ENCODE measurements at regions not wholly inside any gene's neighbourhood (a gene's known extent, or its start where the extent isn't known, plus 50 kb on each side); places are given as distances from the start of the nearest gene placed in this dataset.
"Not testable (repeated sequence)": the region's sequence is repeated elsewhere in the genome, so short reads cannot be mapped to it uniquely, and the experiment has no call there.

GRCh38 chr11:70595452-70595851 lies 197.1 kb downstream of the CTTN start:
- Mint-ChIP-seq H3K27ac (ENCODE audit: unreplicated experiment) (no peak overlapping the region), H3K9me3 (ENCODE audit: low read depth, unreplicated experiment) (no peaks in the 10 kb centered on the region), H3K4me3 (ENCODE audit: low read depth, unreplicated experiment) (no peak overlapping the region), H3K27me3 (ENCODE audit: unreplicated experiment) (no peaks in the 10 kb centered on the region), H3K4me1 (ENCODE audit: low read depth, unreplicated experiment) (no peaks in the 10 kb centered on the region), H3K36me3 (ENCODE audit: insufficient read depth, unreplicated experiment) (no peaks in the 10 kb centered on the region)
- no peak for TF ChIP-seq CTCF (IDR thresholded peaks at IDR 0.05; ENCODE audit: unreplicated experiment)
- no TSS peak for BruUV-seq (replicated peaks)
- intact Hi-C loops (cut with micrococcal nuclease; ENCODE audit: unreplicated experiment), result no loop called here
- CTCF ChIA-PET, result no interaction called here
- no peak for DNase-seq

- Mint-ChIP-seq H3K27me3 (ENCODE audit: unreplicated experiment) (no peaks in the 10 kb centered on the region), H3K27ac (ENCODE audit: unreplicated experiment) (no peak overlapping the region), H3K4me3 (ENCODE audit: low read depth, unreplicated experiment) (no peak overlapping the region), H3K4me1 (ENCODE audit: low read depth, unreplicated experiment) (no peaks in the 10 kb centered on the region), H3K9me3 (ENCODE audit: low read depth, unreplicated experiment) (no peaks in the 10 kb centered on the region), H3K36me3 (ENCODE audit: insufficient read depth, unreplicated experiment) (no peaks in the 10 kb centered on the region)
- no peak for TF ChIP-seq CTCF (IDR thresholded peaks at IDR 0.05; ENCODE audit: unreplicated experiment)
- DNase-seq, result no peak
- CTCF ChIA-PET, result no interaction called here
- BruUV-seq (replicated peaks), result no TSS peak
- intact Hi-C loops (cut with micrococcal nuclease; ENCODE audit: unreplicated experiment), result no loop called here
Observed at GRCh38 chr11:70596091-70596490, 197.8 kb downstream of the CTTN start.

- H3K4me1 Mint-ChIP-seq (ENCODE audit: low read depth, unreplicated experiment), result no peaks in the 10 kb centered on the region
- intact Hi-C loops (cut with micrococcal nuclease; ENCODE audit: unreplicated experiment), result no loop called here
- H3K27ac Mint-ChIP-seq (ENCODE audit: unreplicated experiment), result no peak overlapping the region
- no peaks in the 10 kb centered on the region for H3K36me3 Mint-ChIP-seq (ENCODE audit: insufficient read depth, unreplicated experiment)
- DNase-seq, result no peak
- no peak for TF ChIP-seq CTCF (IDR thresholded peaks at IDR 0.05; ENCODE audit: unreplicated experiment)
- no peaks in the 10 kb centered on the region for H3K27me3 Mint-ChIP-seq (ENCODE audit: unreplicated experiment)
- CTCF ChIA-PET, result no interaction called here
- H3K9me3 Mint-ChIP-seq (ENCODE audit: low read depth, unreplicated experiment), result no peaks in the 10 kb centered on the region
- no TSS peak for BruUV-seq (replicated peaks)
- no peak overlapping the region for H3K4me3 Mint-ChIP-seq (ENCODE audit: low read depth, unreplicated experiment)
Observed at GRCh38 chr11:70597006-70597555, 198.8 kb downstream of the CTTN start.

GRCh38 chr11:70597751-70598625 lies 199.7 kb downstream of the CTTN start:
- TF ChIP-seq CTCF (IDR thresholded peaks at IDR 0.05; ENCODE audit: unreplicated experiment), result no peak
- Mint-ChIP-seq H3K4me3 (ENCODE audit: low read depth, unreplicated experiment) (no peak overlapping the region), H3K4me1 (ENCODE audit: low read depth, unreplicated experiment) (no peaks in the 10 kb centered on the region), H3K36me3 (ENCODE audit: insufficient read depth, unreplicated experiment) (no peaks in the 10 kb centered on the region), H3K9me3 (ENCODE audit: low read depth, unreplicated experiment) (no peaks in the 10 kb centered on the region), H3K27me3 (ENCODE audit: unreplicated experiment) (no peaks in the 10 kb centered on the region), H3K27ac (ENCODE audit: unreplicated experiment) (no peak overlapping the region)
- intact Hi-C loops (cut with micrococcal nuclease; ENCODE audit: unreplicated experiment), result no loop called here
- BruUV-seq (replicated peaks), result no TSS peak
- DNase-seq, result no peak
- CTCF ChIA-PET, result interaction anchor here (0.6 kb wide), 1 partner anchor 180 kb away, joined by 3 read pairs; no protein-coding TSS in a partner anchor

- DNase-seq; H3K27me3 Mint-ChIP-seq (ENCODE audit: unreplicated experiment); BruUV-seq (replicated peaks); H3K36me3 Mint-ChIP-seq (ENCODE audit: insufficient read depth, unreplicated experiment); H3K4me3 Mint-ChIP-seq (ENCODE audit: low read depth, unreplicated experiment); intact Hi-C loops (cut with micrococcal nuclease; ENCODE audit: unreplicated experiment); CTCF ChIA-PET; H3K27ac Mint-ChIP-seq (ENCODE audit: unreplicated experiment); H3K9me3 Mint-ChIP-seq (ENCODE audit: low read depth, unreplicated experiment); H3K4me1 Mint-ChIP-seq (ENCODE audit: low read depth, unreplicated experiment): not testable (repeated sequence)
Observed at GRCh38 chr11:70600911-70601415, 202.6 kb downstream of the CTTN start.

All from Calu3 (cell line).